ENCODE measurements at regions not wholly inside any gene's neighbourhood (a gene's known extent, or its start where the extent isn't known, plus 50 kb on each side); places are given as distances from the start of the nearest gene placed in this dataset.

DNA sequence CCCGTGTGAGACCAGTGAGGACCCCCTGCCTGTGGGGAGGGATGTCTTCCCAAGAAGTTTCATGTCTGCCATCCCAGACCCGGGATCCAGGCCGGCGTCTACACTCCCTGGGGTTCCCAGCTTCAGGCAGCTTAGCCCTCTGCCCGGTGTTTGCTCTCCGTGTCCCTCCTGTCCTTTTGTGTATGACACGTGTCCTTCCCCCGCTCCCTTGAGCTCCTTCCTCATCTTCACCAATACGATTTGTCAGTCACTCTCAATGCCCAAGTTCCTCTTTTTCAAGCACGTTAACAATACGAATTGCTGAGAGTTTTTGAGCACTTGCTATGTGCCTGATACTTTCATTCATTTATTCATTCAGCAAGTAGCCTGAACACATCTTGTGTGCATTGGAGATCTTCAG is 115.6 kb upstream of the PTPN1 start:
- intact Hi-C loops (cut with micrococcal nuclease) (no loop called here), in situ Hi-C loops (cut with MboI) (no loop called here)
- no TSS peak for BruUV-seq (replicated peaks)
- Histone ChIP-seq H3K9ac (ENCODE audit: insufficient read depth in 1 of 2, low read depth in 2 of 2, low read length in 2 of 2) (peak overlapping the region in 1 of 2 experiments; percentile 84; a peak in 2 of 4 replicates), H3K4me2 (ENCODE audit: insufficient read depth, low read length) (no peak overlapping the region), H3K79me2 (ENCODE audit: control insufficient read depth, insufficient read depth, low read length) (no peaks in the 10 kb centered on the region), H3K27me3 (ENCODE audit: control insufficient read depth in 2 of 2, insufficient read depth in 2 of 2, low read length in 2 of 2) (no peaks in the 10 kb centered on the region), H3K4me1 (replicated peaks in 1 of 2; ENCODE audit: control insufficient read depth in 2 of 2, insufficient read depth in 2 of 2, low read length in 2 of 2) (peaks cover 6 to 28% of the 10 kb centered on the region in 2 experiments; a peak in 4 of 5 replicates), H3K27ac (ENCODE audit: extremely low read depth, low read depth, low read length) (no peak overlapping the region), H3K36me3 (ENCODE audit: control insufficient read depth, insufficient read depth, low read length) (no peaks in the 10 kb centered on the region), H3K9me3 (replicated peaks; ENCODE audit: control insufficient read depth, insufficient read depth, low read depth, low read length) (no peaks in the 10 kb centered on the region), H3K9me1 (ENCODE audit: control insufficient read depth, insufficient read depth, low read length) (no peaks in the 10 kb centered on the region), H2AFZ (ENCODE audit: low read depth, low read length) (peak overlapping the region; percentile 57), H3K4me3 (no peak overlapping the region), H4K20me1 (replicated peaks; ENCODE audit: control insufficient read depth, insufficient read depth, low read length) (no peaks in the 10 kb centered on the region)
- CTCF ChIA-PET (ENCODE audit: low intra/inter-chr PET ratio) = no interaction called here
- POLR2A ChIA-PET = interaction anchor here (0.9 to 1.3 kb wide), 3 partner anchors 32 to 204 kb away, joined by 3 read pairs; partner anchors contain the start of gene CEBPB
- 12% methylated on average over 11 of the region's 11 CpGs for WGBS (ENCODE audit: insufficient coverage, low coverage, missing lambda C conversion rate)
- FAIRE-seq (peak; percentile 64), DNase-seq (ENCODE audit: extremely low read depth in 1 of 4, low spot score in 3 of 4) (no peak), ATAC-seq (no peak; the same call in 2 of the 3 replicates)
- TF ChIP-seq, protein P1, sequence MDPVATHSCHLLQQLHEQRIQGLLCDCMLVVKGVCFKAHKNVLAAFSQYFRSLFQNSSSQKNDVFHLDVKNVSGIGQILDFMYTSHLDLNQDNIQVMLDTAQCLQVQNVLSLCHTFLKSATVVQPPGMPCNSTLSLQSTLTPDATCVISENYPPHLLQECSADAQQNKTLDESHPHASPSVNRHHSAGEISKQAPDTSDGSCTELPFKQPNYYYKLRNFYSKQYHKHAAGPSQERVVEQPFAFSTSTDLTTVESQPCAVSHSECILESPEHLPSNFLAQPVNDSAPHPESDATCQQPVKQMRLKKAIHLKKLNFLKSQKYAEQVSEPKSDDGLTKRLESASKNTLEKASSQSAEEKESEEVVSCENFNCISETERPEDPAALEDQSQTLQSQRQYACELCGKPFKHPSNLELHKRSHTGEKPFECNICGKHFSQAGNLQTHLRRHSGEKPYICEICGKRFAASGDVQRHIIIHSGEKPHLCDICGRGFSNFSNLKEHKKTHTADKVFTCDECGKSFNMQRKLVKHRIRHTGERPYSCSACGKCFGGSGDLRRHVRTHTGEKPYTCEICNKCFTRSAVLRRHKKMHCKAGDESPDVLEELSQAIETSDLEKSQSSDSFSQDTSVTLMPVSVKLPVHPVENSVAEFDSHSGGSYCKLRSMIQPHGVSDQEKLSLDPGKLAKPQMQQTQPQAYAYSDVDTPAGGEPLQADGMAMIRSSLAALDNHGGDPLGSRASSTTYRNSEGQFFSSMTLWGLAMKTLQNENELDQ (CRISPR knock-in tag; IDR thresholded peaks at IDR 0.05; ENCODE audit: borderline replicate concordance) = no peak
- TF ChIP-seq EWSR1 (IDR thresholded peaks at IDR 0.05; ENCODE audit: borderline replicate concordance, low read depth, partially characterized antibody) (no peak), JUNB (CRISPR knock-in tag; conservative IDR thresholded peaks at IDR 0.05) (no peak), ZNF282 (CRISPR knock-in tag; IDR thresholded peaks at IDR 0.05) (no peak), ZNF347 (CRISPR knock-in tag; IDR thresholded peaks at IDR 0.05; ENCODE audit: low read depth) (no peak), ZNF165 (CRISPR knock-in tag; IDR thresholded peaks at IDR 0.05; ENCODE audit: borderline replicate concordance) (no peak), ZNF274 (IDR thresholded peaks at IDR 0.05; ENCODE audit: borderline replicate concordance, low read depth, low read length) (no peak), CBFA2T3 (IDR thresholded peaks at IDR 0.05) (no peak), ZNF324 (CRISPR knock-in tag; IDR thresholded peaks at IDR 0.05) (no peak), HDGF (IDR thresholded peaks at IDR 0.05) (no peak), OTX1 (CRISPR knock-in tag; IDR thresholded peaks at IDR 0.05) (no peak), GTF2A2 (tag; IDR thresholded peaks at IDR 0.05) (no peak), MEIS2 (IDR thresholded peaks at IDR 0.05; ENCODE audit: partially characterized antibody) (no peak), ZNF24 (IDR thresholded peaks at IDR 0.05) (peak; percentile 45; the same call in 1 of the 2 replicates)
- TF ChIP-seq, protein P2, sequence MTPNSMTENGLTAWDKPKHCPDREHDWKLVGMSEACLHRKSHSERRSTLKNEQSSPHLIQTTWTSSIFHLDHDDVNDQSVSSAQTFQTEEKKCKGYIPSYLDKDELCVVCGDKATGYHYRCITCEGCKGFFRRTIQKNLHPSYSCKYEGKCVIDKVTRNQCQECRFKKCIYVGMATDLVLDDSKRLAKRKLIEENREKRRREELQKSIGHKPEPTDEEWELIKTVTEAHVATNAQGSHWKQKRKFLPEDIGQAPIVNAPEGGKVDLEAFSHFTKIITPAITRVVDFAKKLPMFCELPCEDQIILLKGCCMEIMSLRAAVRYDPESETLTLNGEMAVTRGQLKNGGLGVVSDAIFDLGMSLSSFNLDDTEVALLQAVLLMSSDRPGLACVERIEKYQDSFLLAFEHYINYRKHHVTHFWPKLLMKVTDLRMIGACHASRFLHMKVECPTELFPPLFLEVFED (CRISPR knock-in tag; conservative IDR thresholded peaks at IDR 0.05) = no peak
- TF ChIP-seq, protein P3, sequence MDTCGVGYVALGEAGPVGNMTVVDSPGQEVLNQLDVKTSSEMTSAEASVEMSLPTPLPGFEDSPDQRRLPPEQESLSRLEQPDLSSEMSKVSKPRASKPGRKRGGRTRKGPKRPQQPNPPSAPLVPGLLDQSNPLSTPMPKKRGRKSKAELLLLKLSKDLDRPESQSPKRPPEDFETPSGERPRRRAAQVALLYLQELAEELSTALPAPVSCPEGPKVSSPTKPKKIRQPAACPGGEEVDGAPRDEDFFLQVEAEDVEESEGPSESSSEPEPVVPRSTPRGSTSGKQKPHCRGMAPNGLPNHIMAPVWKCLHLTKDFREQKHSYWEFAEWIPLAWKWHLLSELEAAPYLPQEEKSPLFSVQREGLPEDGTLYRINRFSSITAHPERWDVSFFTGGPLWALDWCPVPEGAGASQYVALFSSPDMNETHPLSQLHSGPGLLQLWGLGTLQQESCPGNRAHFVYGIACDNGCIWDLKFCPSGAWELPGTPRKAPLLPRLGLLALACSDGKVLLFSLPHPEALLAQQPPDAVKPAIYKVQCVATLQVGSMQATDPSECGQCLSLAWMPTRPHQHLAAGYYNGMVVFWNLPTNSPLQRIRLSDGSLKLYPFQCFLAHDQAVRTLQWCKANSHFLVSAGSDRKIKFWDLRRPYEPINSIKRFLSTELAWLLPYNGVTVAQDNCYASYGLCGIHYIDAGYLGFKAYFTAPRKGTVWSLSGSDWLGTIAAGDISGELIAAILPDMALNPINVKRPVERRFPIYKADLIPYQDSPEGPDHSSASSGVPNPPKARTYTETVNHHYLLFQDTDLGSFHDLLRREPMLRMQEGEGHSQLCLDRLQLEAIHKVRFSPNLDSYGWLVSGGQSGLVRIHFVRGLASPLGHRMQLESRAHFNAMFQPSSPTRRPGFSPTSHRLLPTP (IDR thresholded peaks at IDR 0.05; ENCODE audit: borderline replicate concordance, extremely low read depth, insufficient read length) = no peak

Measured in K562 (cell line).